Esophagus muscularis mucosa (tissue), 4 donors: ENCODE measurements at regions not wholly inside any gene's neighbourhood (a gene's known extent, or its start where the extent isn't known, plus 50 kb on each side); places are given as distances from the start of the nearest gene placed in this dataset.
"Not testable (repeated sequence)": the region's sequence is repeated elsewhere in the genome, so short reads cannot be mapped to it uniquely, and the experiment has no call there.

Source experiments
- DNase-seq: peaks from one replicate; pipeline ENCODE4 v3.0.0-alpha.2; 2017; ENCODE audit errors: extremely low spot score
- H3K27ac ChIP-seq, 4 donors: fragments of 200-600 bp; sonication (generic); replicated peaks in 1 of 4; 1 replicate in 3 of 4; 2 replicates in 1 of 4; pipeline ENCODE4 v1.5.1; 2016 to 2019; ENCODE audit warnings: mild to moderate bottlenecking in 1 of 4
- H3K27me3 ChIP-seq, 4 donors: fragments of 200-600 bp; sonication (generic); one replicate each; pipeline versions ENCODE4 v1.5.1 to v1.6.0; 2016 to 2019
- H3K36me3 ChIP-seq, 4 donors: fragments of 200-600 bp; sonication (generic); one replicate each; pipeline ENCODE4 v1.5.1; 2016 to 2019
- H3K4me1 ChIP-seq, 4 donors: fragments of 200-600 bp; sonication (generic); one replicate each; pipeline ENCODE4 v1.5.1; 2016 to 2019
- H3K4me3 ChIP-seq, 4 donors: fragments of 200-600 bp; sonication (generic); 1 replicate in 2 of 4; 2 replicates in 2 of 4; pipeline ENCODE4 v1.5.1; 2016 to 2019; ENCODE audit warnings: mild to moderate bottlenecking in 4 of 4, moderate library complexity in 1 of 4
- H3K9me3 ChIP-seq, 4 donors: fragments of 200-600 bp; sonication (generic); 1 replicate in 3 of 4; 2 replicates in 1 of 4; pipeline ENCODE4 v1.5.1; 2016 to 2019
- WGBS: methylation state at CpG from one replicate; pipeline ENCODE4 v1.1.5; 2018; 5-methylcytosine and 5-hydroxymethylcytosine counted together
- intact Hi-C: fragments of 100-400 bp; cut with DNase I; formaldehyde crosslinking; loops from one replicate; pipeline ENCODE4 v1.15.1; 2023

GRCh38 chr9:66727540-66727939 is 173.0 kb upstream of the ZNF658 start:
- H3K4me1 ChIP-seq, DNase-seq, H3K36me3 ChIP-seq, H3K9me3 ChIP-seq, intact Hi-C loops, H3K27me3 ChIP-seq, H3K4me3 ChIP-seq, H3K27ac ChIP-seq: not testable (repeated sequence)

GRCh38 chr9:66736686-66737085 is 163.8 kb upstream of the ZNF658 start:
- DNase-seq = peak; percentile 50
- intact Hi-C loops, H3K4me3 ChIP-seq, H3K27ac ChIP-seq, H3K4me1 ChIP-seq, H3K27me3 ChIP-seq, H3K36me3 ChIP-seq, H3K9me3 ChIP-seq: not testable (repeated sequence)

- WGBS = 86% methylated on average over 1 of the region's 1 CpG
- H3K27me3 ChIP-seq, H3K36me3 ChIP-seq, intact Hi-C loops, DNase-seq, H3K4me1 ChIP-seq, H3K4me3 ChIP-seq, H3K27ac ChIP-seq, H3K9me3 ChIP-seq: not testable (repeated sequence)
Measured at GRCh38 chr9:66738418-66738817, 162.1 kb upstream of the ZNF658 start.

GRCh38 chr9:66740136-66740535 is 160.4 kb upstream of the ZNF658 start:
- H3K4me1 ChIP-seq, intact Hi-C loops, H3K4me3 ChIP-seq, H3K9me3 ChIP-seq, H3K36me3 ChIP-seq, H3K27ac ChIP-seq, H3K27me3 ChIP-seq, DNase-seq: not testable (repeated sequence)
- WGBS = no CpG with 5 or more reads among the region's 4 CpGs

GRCh38 chr9:66745846-66746245 is 154.7 kb upstream of the ZNF658 start:
- H3K36me3 ChIP-seq, DNase-seq, H3K27me3 ChIP-seq, H3K9me3 ChIP-seq, H3K4me3 ChIP-seq, intact Hi-C loops, H3K4me1 ChIP-seq, H3K27ac ChIP-seq: not testable (repeated sequence)
- no CpG with 5 or more reads among the region's 27 CpGs for WGBS

- not testable (repeated sequence) for H3K4me3 ChIP-seq
Measured at GRCh38 chr9:66752324-66752923, 148.1 kb upstream of the ZNF658 start.

GRCh38 chr9:66759825-66760492 is 140.6 kb upstream of the ZNF658 start:
- H3K27me3 ChIP-seq, intact Hi-C loops, H3K36me3 ChIP-seq, DNase-seq, H3K9me3 ChIP-seq, H3K4me1 ChIP-seq, H3K27ac ChIP-seq, H3K4me3 ChIP-seq: not testable (repeated sequence)
- WGBS = no CpG with 5 or more reads among the region's 7 CpGs

More at GRCh38 chr9:66752324-66752923, 148.1 kb upstream of the ZNF658 start:
- H3K27me3 ChIP-seq, H3K9me3 ChIP-seq, intact Hi-C loops, H3K4me1 ChIP-seq, H3K27ac ChIP-seq, H3K36me3 ChIP-seq: not testable (repeated sequence)
- DNase-seq = peak; percentile 42
- WGBS = 55% methylated on average over 2 of the region's 15 CpGs

- H3K9me3 ChIP-seq, intact Hi-C loops, DNase-seq, H3K27me3 ChIP-seq, H3K4me3 ChIP-seq, H3K4me1 ChIP-seq, H3K36me3 ChIP-seq, H3K27ac ChIP-seq: not testable (repeated sequence)
- no CpG with 5 or more reads among the region's 3 CpGs for WGBS
Measured at GRCh38 chr9:66764799-66765493, 135.6 kb upstream of the ZNF658 start.

GRCh38 chr9:66765531-66765930 is 135.0 kb upstream of the ZNF658 start:
- DNase-seq, H3K9me3 ChIP-seq, intact Hi-C loops, H3K27me3 ChIP-seq, H3K27ac ChIP-seq, H3K4me3 ChIP-seq, H3K4me1 ChIP-seq, H3K36me3 ChIP-seq: not testable (repeated sequence)
- WGBS = no CpG with 5 or more reads among the region's 2 CpGs

- H3K4me3 ChIP-seq, DNase-seq, H3K36me3 ChIP-seq, H3K27ac ChIP-seq, H3K27me3 ChIP-seq, H3K4me1 ChIP-seq, intact Hi-C loops, H3K9me3 ChIP-seq: not testable (repeated sequence)
- no CpG with 5 or more reads among the region's 2 CpGs for WGBS
Measured at GRCh38 chr9:66771504-66771903, 129.0 kb upstream of the ZNF658 start.

GRCh38 chr9:66774618-66775017 is 125.9 kb upstream of the ZNF658 start:
- H3K4me1 ChIP-seq, H3K27me3 ChIP-seq, H3K4me3 ChIP-seq, H3K27ac ChIP-seq, H3K36me3 ChIP-seq, H3K9me3 ChIP-seq, intact Hi-C loops: not testable (repeated sequence)
- peak; percentile 80 for DNase-seq
- WGBS = 76% methylated on average over 7 of the region's 8 CpGs

GRCh38 chr9:66779944-66780661 is 120.4 kb upstream of the ZNF658 start:
- H3K4me1 ChIP-seq, H3K4me3 ChIP-seq, H3K27me3 ChIP-seq, intact Hi-C loops, H3K9me3 ChIP-seq, H3K36me3 ChIP-seq, DNase-seq, H3K27ac ChIP-seq: not testable (repeated sequence)
- 83% methylated on average over 1 of the region's 7 CpGs for WGBS
